PC-9 (cell line): ENCODE measurements at regions not wholly inside any gene's neighbourhood (a gene's known extent, or its start where the extent isn't known, plus 50 kb on each side); places are given as distances from the start of the nearest gene placed in this dataset.

Experiments used
- EZH2 ChIP-seq: fragments of 200-600 bp; sonication (generic); IDR thresholded peaks from 2 replicates; pipeline ENCODE4 v1.8.0; 2017; ENCODE audit warnings: antibody characterized with exemption, low read depth
- TF ChIP-seq, protein P1 (sequence below): fragments of 200-600 bp; sonication (generic); conservative IDR thresholded peaks from 2 replicates; pipeline ENCODE4 v1.6.1; 2017; ENCODE audit warnings: mixed run types, antibody characterized with exemption, mild to moderate bottlenecking, moderate library complexity

- TF ChIP-seq EZH2: no peak
- TF ChIP-seq, protein P1, sequence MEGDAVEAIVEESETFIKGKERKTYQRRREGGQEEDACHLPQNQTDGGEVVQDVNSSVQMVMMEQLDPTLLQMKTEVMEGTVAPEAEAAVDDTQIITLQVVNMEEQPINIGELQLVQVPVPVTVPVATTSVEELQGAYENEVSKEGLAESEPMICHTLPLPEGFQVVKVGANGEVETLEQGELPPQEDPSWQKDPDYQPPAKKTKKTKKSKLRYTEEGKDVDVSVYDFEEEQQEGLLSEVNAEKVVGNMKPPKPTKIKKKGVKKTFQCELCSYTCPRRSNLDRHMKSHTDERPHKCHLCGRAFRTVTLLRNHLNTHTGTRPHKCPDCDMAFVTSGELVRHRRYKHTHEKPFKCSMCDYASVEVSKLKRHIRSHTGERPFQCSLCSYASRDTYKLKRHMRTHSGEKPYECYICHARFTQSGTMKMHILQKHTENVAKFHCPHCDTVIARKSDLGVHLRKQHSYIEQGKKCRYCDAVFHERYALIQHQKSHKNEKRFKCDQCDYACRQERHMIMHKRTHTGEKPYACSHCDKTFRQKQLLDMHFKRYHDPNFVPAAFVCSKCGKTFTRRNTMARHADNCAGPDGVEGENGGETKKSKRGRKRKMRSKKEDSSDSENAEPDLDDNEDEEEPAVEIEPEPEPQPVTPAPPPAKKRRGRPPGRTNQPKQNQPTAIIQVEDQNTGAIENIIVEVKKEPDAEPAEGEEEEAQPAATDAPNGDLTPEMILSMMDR: no peak
Observed at GRCh38 chr6:164753517-164753916, 555.9 kb downstream of the C6orf118 start.
